DND-41 (cell line): ENCODE measurements at regions not wholly inside any gene's neighbourhood (a gene's known extent, or its start where the extent isn't known, plus 50 kb on each side); places are given as distances from the start of the nearest gene placed in this dataset.

Source experiments
- CTCF ChIP-seq: IDR thresholded peaks from 2 replicates; pipeline ENCODE4 v1.5.1; 2012; ENCODE audit warnings: borderline replicate concordance, low read length, moderate library complexity, mild to moderate bottlenecking; ENCODE audit not compliant: poor library complexity, severe bottlenecking; ENCODE audit errors: extremely low read depth
- EZH2 ChIP-seq: IDR thresholded peaks from 3 replicates; pipeline ENCODE4 v1.6.1; 2012; ENCODE audit warnings: borderline replicate concordance, low read depth, mild to moderate bottlenecking, moderate library complexity, low read length, inconsistent platforms; ENCODE audit not compliant: severe bottlenecking

DNA sequence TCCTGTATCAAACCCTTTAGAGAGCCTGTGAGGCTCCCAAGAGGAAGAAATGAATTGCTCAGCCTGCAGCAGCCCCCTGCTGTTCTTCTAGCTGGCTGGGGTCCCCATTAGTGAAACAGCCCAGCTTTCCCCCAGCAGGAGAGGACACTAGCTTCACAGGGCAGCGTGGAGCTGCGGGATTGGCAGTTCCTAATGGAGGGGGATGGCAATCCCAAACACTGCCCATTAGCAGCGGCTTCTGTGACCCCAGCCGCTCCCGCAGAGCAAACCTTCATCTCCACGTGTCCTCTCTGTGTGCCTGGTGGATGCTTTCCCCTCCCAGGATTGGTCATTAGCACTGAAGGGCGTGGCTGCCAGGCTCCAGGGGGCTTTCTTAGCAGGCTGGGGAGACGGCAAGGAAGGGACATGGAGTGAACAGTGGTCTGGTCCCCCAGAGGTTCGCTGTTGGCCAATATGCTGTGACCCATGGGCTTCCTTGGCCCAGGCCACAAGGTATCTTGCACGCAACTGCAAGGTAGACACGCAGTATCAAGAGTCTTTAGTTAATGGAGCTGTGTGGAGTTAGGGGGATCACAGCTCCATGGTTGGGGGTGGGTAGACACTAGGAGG lies 322.5 kb upstream of the ZMIZ1 start:
- no peak for TF ChIP-seq CTCF
- TF ChIP-seq EZH2 = no peak
